ENCODE measurements at regions not wholly inside any gene's neighbourhood (a gene's known extent, or its start where the extent isn't known, plus 50 kb on each side); places are given as distances from the start of the nearest gene placed in this dataset.

GRCh38 chr15:98143116-98143515, 182.6 kb downstream of the ARRDC4 start:
- DNase-seq (ENCODE audit: low spot score), result no peak

- no peak for DNase-seq (ENCODE audit: low spot score)
Measured at GRCh38 chr15:98144388-98144787, 183.9 kb downstream of the ARRDC4 start.

GRCh38 chr15:98146031-98146820, 185.7 kb downstream of the ARRDC4 start:
- no peak for DNase-seq (ENCODE audit: low spot score)

- DNase-seq (ENCODE audit: low spot score), result no peak
Measured at GRCh38 chr15:98147415-98147814, 186.9 kb downstream of the ARRDC4 start.

- DNase-seq (ENCODE audit: low spot score), result no peak
Measured at GRCh38 chr15:98150084-98150483, 189.6 kb downstream of the ARRDC4 start.

GRCh38 chr15:98150536-98150935, 190.0 kb downstream of the ARRDC4 start:
- DNase-seq (ENCODE audit: low spot score), result no peak

- no peak for DNase-seq (ENCODE audit: low spot score)
Measured at GRCh38 chr15:98151096-98151495, 190.6 kb downstream of the ARRDC4 start.

- no peak for DNase-seq (ENCODE audit: low spot score)
Measured at GRCh38 chr15:98152156-98152555, 191.7 kb downstream of the ARRDC4 start.

- DNase-seq (ENCODE audit: low spot score), result peak; percentile 14
Measured at GRCh38 chr15:98154863-98155262, 194.4 kb downstream of the ARRDC4 start.

- DNase-seq (ENCODE audit: low spot score), result no peak
Measured at GRCh38 chr15:98155356-98155755, 194.9 kb downstream of the ARRDC4 start.

GRCh38 chr15:98160236-98160635, 199.7 kb downstream of the ARRDC4 start:
- no peak for DNase-seq (ENCODE audit: low spot score)

- DNase-seq (ENCODE audit: low spot score), result no peak
Measured at GRCh38 chr15:98163319-98164045, 203.0 kb downstream of the ARRDC4 start.

GRCh38 chr15:98164571-98164970, 204.1 kb downstream of the ARRDC4 start:
- no peak for DNase-seq (ENCODE audit: low spot score)

- DNase-seq (ENCODE audit: low spot score), result no peak
Measured at GRCh38 chr15:98164986-98165385, 204.5 kb downstream of the ARRDC4 start.

GRCh38 chr15:98167722-98168268, 207.3 kb downstream of the ARRDC4 start:
- DNase-seq (ENCODE audit: low spot score), result no peak

GRCh38 chr15:98169551-98169950, 209.0 kb downstream of the ARRDC4 start:
- no peak for DNase-seq (ENCODE audit: low spot score)

- no peak for DNase-seq (ENCODE audit: low spot score)
Measured at GRCh38 chr15:98174286-98174685, 213.8 kb downstream of the ARRDC4 start.

GRCh38 chr15:98174841-98175240, 214.3 kb downstream of the ARRDC4 start:
- DNase-seq (ENCODE audit: low spot score), result no peak

- peak; percentile 67 for DNase-seq (ENCODE audit: low spot score)
Measured at GRCh38 chr15:98177966-98178592, 217.6 kb downstream of the ARRDC4 start.

GRCh38 chr15:98178861-98179260, 218.4 kb downstream of the ARRDC4 start:
- no peak for DNase-seq (ENCODE audit: low spot score)

- no peak for DNase-seq (ENCODE audit: low spot score)
Measured at GRCh38 chr15:98187549-98187948, 227.0 kb downstream of the ARRDC4 start.

GRCh38 chr15:98190914-98191313, 230.4 kb downstream of the ARRDC4 start:
- no peak for DNase-seq (ENCODE audit: low spot score)

Measured in mucosa of gallbladder (tissue), 1 donor.